Activated naive CD4-positive, alpha-beta T cell treated with anti-CD3 and anti-CD28 coated beads, Interleukin-2, amount 50 U/mL, for 72 hours (primary cell): ENCODE measurements at regions not wholly inside any gene's neighbourhood (a gene's known extent, or its start where the extent isn't known, plus 50 kb on each side); places are given as distances from the start of the nearest gene placed in this dataset.

Experiments used
- ATAC-seq, 2 donors: fragments of 150-1000 bp; cut with Tn5 transposase; 2 replicates each; pipeline ENCODE4 v1.10.0; 2021; ENCODE audit warnings: mild to moderate bottlenecking in 2 of 2, moderate library complexity in 2 of 2
- DNase-seq, 2 donors: peaks; one replicate each; pipeline ENCODE4 v3.0.0; 2021 to 2022; ENCODE audit warnings: low spot score in 2 of 2
- H3K27ac Mint-ChIP-seq, 2 donors: one replicate each; pipeline ENCODE4 v1.8.0; 2022; ENCODE audit warnings: mild to moderate bottlenecking in 2 of 2, mixed read lengths in 2 of 2
- H3K36me3 Mint-ChIP-seq, 2 donors: one replicate each; pipeline ENCODE4 v1.8.0; 2022; ENCODE audit warnings: mixed read lengths in 2 of 2
- H3K9me3 Mint-ChIP-seq, 2 donors: one replicate each; pipeline ENCODE4 v1.8.0; 2022; ENCODE audit warnings: mixed read lengths in 2 of 2

- H3K27ac Mint-ChIP-seq = no peak overlapping the region
- no peak for ATAC-seq
These were observed 80.0 kb upstream of the FRMD1 start for GRCh38 chr6:168158980-168159349.

DNA sequence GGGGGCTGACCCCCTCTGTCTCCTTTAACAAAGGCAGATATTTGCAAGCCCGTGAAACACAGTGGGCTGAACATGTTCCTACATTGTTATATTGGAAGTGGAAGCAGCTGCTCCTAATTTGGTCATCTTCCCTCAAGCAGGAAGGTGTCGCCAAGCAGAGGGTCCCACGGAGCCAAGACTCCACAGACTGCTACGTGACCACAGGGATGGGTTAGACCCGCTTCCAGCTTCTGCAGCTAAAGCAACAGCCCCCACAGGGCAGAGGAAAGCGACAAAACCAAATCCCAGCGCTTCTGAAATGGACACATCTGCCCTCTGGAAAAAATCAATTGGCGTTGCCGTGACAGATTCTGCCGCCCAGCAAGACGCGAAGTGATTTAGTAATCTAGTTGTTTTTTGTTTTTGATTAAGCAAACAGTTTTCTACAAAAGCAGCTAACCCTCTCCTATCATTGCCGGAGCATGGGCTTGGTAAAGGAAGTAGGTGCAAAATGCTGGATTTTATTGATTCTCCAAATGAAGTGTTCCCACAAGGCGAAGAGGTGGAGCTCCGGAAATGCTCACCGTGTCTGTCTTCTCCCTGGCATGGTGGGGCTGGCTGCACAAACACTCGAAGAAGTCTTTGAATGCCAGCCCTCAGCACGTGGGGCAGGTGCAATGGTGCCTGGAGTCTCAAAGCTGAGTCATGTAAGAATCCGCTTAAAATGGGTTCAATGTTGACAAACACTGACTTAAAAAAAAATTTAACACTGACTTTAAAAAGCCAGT lies 79.4 kb upstream of the FRMD1 start:
- Mint-ChIP-seq H3K9me3 (no peaks in the 10 kb centered on the region), H3K27ac (no peak overlapping the region), H3K36me3 (no peaks in the 10 kb centered on the region)
- ATAC-seq = no peak
- DNase-seq = no peak

More at GRCh38 chr6:168158980-168159349, 80.0 kb upstream of the FRMD1 start:
- H3K36me3 Mint-ChIP-seq = no peaks in the 10 kb centered on the region
- no peaks in the 10 kb centered on the region for H3K9me3 Mint-ChIP-seq
- DNase-seq = no peak

- ATAC-seq (peak; percentile 43 to 88), DNase-seq (no peak)
- no peaks in the 10 kb centered on the region for H3K9me3 Mint-ChIP-seq
- no peak overlapping the region for H3K27ac Mint-ChIP-seq
- no peaks in the 10 kb centered on the region for H3K36me3 Mint-ChIP-seq
These were observed 78.5 kb upstream of the FRMD1 start for GRCh38 chr6:168157272-168158212.

- no peak for ATAC-seq
- no peak overlapping the region for H3K27ac Mint-ChIP-seq
- no peaks in the 10 kb centered on the region for H3K36me3 Mint-ChIP-seq
These were observed 77.8 kb upstream of the FRMD1 start for GRCh38 chr6:168156742-168157265.

DNA sequence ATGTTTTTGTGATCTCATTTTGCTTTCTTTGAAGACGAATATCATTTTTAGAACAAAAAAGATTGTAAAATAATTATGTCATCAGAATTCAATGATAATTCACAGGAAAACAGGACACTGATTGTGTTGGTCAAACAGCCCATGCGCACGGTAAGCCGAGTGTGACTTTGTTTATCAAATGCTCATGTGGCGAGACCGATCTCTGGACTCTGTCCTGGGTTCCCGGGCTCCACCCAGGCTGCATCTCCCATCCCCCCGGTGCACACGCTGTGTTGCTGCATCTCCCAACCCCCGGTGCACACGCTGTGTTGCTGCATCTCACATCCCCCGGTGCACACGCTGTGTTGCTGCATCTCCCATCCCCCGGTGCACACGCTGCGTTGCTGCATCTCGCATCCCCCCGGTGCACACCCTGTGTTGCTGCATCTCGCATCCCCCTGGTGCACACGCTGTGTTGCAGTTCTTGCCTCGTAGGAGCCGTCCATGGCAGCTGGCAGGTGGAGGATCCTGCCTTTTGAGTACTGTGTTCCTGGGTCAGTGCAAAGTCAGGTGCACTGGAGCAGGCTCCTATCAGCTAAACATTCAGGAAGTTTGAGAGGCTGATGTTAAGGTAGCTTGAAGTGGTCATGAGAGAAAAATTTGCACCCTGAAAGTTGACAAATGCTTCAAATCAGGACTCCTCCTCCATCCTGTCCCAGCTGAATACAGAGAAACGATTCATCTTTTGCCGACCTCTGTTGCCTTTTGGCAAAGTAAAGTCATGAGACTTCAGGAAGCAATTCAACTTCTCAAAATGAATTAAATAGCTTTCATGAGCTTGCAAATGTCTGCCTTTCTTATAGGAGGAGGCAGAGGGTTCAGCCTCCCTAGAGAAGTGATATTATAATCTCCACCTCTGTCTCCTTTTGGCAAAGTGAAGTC lies 77.1 kb upstream of the FRMD1 start:
- ATAC-seq (no peak), DNase-seq (no peak)
- Mint-ChIP-seq H3K36me3 (no peaks in the 10 kb centered on the region), H3K27ac (no peak overlapping the region), H3K9me3 (no peaks in the 10 kb centered on the region)

More at GRCh38 chr6:168156742-168157265, 77.8 kb upstream of the FRMD1 start:
- H3K9me3 Mint-ChIP-seq = no peaks in the 10 kb centered on the region
- DNase-seq = no peak

- DNase-seq (no peak), ATAC-seq (no peak)
- Mint-ChIP-seq H3K36me3 (no peaks in the 10 kb centered on the region), H3K27ac (no peak overlapping the region), H3K9me3 (no peaks in the 10 kb centered on the region)
These were observed 76.2 kb upstream of the FRMD1 start for GRCh38 chr6:168155193-168155592.

DNA sequence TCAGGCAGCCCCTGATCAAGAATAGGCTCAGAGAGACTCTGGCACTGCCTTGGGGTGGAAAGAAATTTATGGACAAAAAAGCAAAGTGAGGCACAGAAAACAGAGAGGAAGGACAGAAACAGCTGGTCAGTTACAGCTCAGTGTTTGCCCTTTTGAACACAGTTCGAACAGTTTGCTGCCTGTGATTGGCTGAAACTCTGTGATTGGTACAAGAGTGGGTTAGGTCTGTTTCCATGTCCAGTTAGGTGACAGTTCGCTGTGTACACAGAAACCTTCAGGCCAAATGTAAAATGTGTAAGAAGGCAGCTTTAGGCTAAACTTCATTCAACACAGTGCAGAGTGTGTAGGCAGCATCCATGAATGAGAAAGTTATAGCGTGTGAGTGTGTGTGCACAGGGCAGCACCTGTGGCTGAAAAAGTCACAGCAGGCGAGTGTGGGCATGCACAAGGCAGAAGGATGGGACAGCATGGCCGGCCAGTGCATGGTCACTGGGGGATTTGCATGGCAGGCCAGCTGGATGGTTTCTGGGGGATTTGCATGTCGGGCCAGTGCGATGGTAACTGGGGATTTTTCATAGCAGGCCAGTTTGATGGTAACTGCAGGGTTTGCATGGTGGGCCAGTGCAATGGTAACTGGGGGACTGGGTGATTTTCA lies 75.4 kb upstream of the FRMD1 start:
- no peak for ATAC-seq
- Mint-ChIP-seq H3K36me3 (no peaks in the 10 kb centered on the region), H3K9me3 (no peaks in the 10 kb centered on the region)

GRCh38 chr6:168153553-168153952 lies 74.5 kb upstream of the FRMD1 start:
- no peak for ATAC-seq

More for the DNA sequence above, 75.4 kb upstream of the FRMD1 start:
- no peak overlapping the region for H3K27ac Mint-ChIP-seq
- DNase-seq = no peak

DNA sequence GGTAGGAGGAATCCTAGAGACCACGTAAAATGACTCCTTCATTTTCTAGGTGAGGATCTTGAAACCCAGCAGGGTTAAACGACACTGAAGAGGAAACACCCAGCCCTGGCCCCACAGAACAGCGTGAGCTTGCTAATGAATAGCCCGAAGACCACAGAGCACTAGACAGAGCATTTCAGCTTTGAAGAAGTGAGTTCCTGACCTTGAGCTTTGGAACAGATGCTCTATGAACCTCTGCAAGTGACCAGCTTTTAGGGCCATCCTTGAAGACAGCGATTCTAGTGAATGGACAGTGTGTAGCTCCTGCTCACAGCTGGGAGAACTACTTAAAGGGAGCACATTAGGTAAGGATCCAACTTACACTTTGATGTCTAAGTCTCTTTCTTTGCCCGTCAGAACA lies 74.0 kb upstream of the FRMD1 start:
- no peak overlapping the region for H3K27ac Mint-ChIP-seq
- DNase-seq (no peak), ATAC-seq (no peak)
- H3K9me3 Mint-ChIP-seq = no peaks in the 10 kb centered on the region
- H3K36me3 Mint-ChIP-seq = no peaks in the 10 kb centered on the region

More at GRCh38 chr6:168153553-168153952, 74.5 kb upstream of the FRMD1 start:
- DNase-seq = no peak
- Mint-ChIP-seq H3K36me3 (no peaks in the 10 kb centered on the region), H3K27ac (no peak overlapping the region), H3K9me3 (no peaks in the 10 kb centered on the region)

DNA sequence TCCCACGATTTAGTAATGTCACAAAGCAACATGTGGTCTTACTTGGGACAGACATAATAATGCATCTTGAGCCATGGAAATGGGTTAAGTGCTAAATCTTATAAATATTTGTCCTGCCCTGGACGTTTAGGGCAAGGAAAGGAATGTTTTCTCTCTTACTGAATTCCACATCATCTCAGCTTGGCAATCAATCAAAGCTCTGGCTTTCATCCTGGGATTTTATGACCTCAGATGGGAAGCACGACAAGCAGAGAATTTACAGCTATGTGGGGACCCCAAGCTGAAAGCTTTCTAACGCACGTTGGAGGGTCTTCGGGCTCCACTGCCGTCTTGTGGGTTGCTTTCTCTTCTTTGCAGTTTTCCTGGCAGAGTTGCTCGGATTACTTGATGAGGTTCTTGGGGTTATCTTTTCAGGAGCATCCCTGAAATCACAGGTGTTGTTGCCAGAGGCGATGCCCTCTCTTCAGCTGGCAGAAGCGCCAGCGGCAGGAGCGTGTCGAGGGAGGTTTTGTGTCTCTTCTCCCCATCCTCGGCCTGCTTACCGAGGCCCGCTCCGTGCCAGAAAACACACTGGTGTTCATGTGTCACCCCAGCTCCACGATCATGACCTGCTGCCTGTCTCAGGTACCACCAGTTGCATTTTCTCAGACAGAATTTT lies 73.4 kb upstream of the FRMD1 start:
- Mint-ChIP-seq H3K9me3 (no peaks in the 10 kb centered on the region), H3K36me3 (no peaks in the 10 kb centered on the region), H3K27ac (no peak overlapping the region)
- ATAC-seq = no peak
- DNase-seq = no peak

DNA sequence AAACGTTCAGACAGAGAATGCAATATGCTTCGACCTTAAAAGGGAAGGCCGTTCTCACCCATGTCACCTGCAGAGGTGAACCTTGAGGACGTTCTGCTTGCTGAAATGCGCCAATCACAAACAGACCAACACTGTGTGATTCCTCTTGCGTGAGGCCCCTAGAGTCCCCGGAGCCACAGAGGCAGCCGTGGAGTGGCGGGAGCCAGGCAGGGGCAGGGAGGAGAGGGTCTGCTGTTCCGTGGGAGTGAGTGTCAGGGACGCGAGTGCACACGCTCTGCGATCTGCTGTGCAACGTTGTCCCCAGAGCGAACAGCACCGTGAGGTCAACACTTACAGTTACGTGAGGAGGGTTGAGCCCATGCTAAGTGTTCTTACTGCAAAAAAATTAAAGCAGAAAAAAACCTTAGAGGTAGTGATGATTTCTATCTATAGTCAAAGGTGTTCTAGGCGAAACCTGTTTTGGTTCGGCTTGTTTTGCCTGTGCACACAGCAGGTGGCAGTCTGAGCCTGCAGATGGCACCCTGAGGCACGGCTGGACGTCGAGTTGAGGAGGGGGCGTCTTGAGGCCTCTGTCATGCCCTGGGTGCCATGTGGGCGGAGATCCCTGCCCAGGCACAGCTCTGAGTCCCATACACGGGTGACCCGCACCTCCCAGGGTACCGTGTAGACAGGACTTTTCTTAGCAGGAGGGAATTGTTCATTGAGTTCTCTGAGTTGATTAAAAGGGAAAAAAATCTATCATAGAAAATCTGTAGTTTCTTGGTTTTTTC lies 71.7 kb upstream of the FRMD1 start:
- Mint-ChIP-seq H3K9me3 (no peaks in the 10 kb centered on the region), H3K27ac (no peak overlapping the region), H3K36me3 (no peaks in the 10 kb centered on the region)
- ATAC-seq (no peak), DNase-seq (peak in 1 of 2 donors; percentile 47)

DNA sequence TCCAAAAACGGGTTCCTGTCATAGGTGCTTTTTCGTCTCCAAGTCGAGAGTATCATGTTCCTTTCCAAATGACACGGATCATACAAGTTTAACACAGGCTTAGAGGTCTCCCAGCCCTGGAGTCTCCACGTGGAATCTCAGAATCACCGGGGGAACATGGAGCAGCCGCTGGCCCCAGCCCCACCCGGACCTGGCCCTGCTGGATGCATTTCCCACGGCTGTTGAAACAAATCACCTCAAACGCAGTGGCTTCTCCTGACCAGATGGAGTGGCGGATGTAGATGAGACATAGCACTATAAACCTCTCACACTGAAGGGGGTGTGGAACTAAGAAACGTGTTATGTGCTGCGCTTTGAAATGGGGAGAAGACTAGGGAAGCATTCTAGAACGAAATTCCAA lies 70.0 kb upstream of the FRMD1 start:
- Mint-ChIP-seq H3K9me3 (no peaks in the 10 kb centered on the region), H3K36me3 (no peaks in the 10 kb centered on the region), H3K27ac (no peak overlapping the region)
- peak in 1 of 2 donors; percentile 13 for DNase-seq
- ATAC-seq = no peak

GRCh38 chr6:168148231-168148849 lies 69.3 kb upstream of the FRMD1 start:
- no peak for DNase-seq
- no peaks in the 10 kb centered on the region for H3K9me3 Mint-ChIP-seq
- H3K27ac Mint-ChIP-seq = no peak overlapping the region
- ATAC-seq = no peak
- H3K36me3 Mint-ChIP-seq = no peaks in the 10 kb centered on the region

DNA sequence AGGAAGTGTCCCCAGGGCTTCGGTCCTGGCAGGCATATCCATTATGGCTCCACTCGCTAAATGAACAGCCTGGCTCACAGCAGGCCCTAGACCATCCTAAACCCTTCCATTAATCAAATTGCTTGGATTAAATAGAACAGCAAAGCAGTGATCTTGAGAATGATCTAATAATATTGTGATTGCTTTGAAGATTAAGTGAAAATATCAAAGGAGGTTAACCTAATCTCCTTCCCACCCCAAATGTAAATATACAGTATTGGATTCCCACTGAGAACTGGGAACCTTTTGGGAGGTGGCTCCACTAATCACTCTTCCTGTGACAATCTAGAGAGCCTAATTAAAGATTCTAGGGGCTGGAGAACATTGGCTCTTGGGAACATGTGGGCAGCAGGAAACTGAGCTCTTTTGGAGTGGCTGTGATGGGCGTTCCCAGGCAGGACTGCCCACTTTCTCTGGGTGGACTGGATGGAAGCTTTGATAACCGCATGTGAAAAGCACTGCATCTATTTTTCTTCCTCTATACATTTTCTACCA lies 68.3 kb upstream of the FRMD1 start:
- no peak for ATAC-seq
- no peak for DNase-seq
- Mint-ChIP-seq H3K9me3 (no peaks in the 10 kb centered on the region), H3K27ac (no peak overlapping the region), H3K36me3 (no peaks in the 10 kb centered on the region)
